NT2/D1 (cell line): ENCODE measurements at regions not wholly inside any gene's neighbourhood (a gene's known extent, or its start where the extent isn't known, plus 50 kb on each side); places are given as distances from the start of the nearest gene placed in this dataset.
"Not testable (repeated sequence)": the region's sequence is repeated elsewhere in the genome, so short reads cannot be mapped to it uniquely, and the experiment has no call there.

ENCODE experiments used
- SUZ12 ChIP-seq: IDR thresholded peaks from 2 replicates; pipeline ENCODE4 v1.6.1; 2011; ENCODE audit not compliant: insufficient read length, insufficient read depth; ENCODE audit errors: extremely low read depth
- YY1 ChIP-seq: IDR thresholded peaks from 2 replicates; pipeline ENCODE4 v1.6.1; 2011; ENCODE audit not compliant: insufficient read length, insufficient read depth
- ZNF274 ChIP-seq: IDR thresholded peaks from 2 replicates; pipeline ENCODE4 v1.6.1; 2011; ENCODE audit warnings: mild to moderate bottlenecking, low read depth, low read length

GRCh38 chr1:171413557-171413956, 71.8 kb upstream of the PRRC2C start:
- TF ChIP-seq ZNF274, SUZ12, YY1: not testable (repeated sequence)
